ENCODE measurements at regions not wholly inside any gene's neighbourhood (a gene's known extent, or its start where the extent isn't known, plus 50 kb on each side); places are given as distances from the start of the nearest gene placed in this dataset.

GRCh38 chr3:106728315-106729098 lies 648.7 kb upstream of the CCDC54 start:
- no peak for DNase-seq

DNA sequence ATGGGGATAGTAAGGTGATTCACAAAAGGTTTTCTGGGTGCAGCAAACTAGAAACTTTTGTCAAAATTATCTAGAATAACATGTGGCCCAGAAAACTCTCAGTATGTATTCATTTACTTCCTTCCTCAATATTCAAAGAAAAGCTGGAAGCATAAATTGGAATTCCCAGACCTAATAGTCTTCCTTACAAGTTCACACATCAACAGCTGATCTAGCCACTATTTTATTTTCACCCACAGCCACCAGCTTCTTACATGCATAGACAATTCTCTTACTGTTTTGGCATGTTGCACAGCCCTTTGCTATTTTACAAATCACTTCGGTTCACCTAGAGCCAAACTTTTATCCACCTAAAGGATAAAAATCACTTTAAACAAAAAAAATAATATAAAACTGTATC lies 647.8 kb upstream of the CCDC54 start:
- DNase-seq: no peak

GRCh38 chr3:106731230-106731629 lies 646.0 kb upstream of the CCDC54 start:
- DNase-seq: no peak

DNA sequence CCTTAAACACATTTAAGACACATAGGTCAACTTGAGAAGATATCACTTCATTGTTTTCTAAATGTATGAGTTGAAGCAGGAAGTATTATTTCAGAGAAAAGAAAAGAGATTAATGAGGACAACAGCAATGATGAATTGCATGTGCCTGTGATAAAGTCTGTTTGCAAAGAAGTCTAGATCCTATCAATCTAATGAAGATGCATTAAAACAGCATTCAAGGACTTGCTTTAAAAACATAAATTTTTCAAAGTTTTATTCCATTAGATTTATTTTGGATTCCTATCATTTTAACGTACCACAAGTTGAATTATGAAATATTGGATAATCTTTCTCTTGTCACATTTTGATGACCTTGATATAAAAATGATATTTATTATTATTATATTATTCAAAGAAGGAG lies 642.5 kb upstream of the CCDC54 start:
- no peak for DNase-seq

DNA sequence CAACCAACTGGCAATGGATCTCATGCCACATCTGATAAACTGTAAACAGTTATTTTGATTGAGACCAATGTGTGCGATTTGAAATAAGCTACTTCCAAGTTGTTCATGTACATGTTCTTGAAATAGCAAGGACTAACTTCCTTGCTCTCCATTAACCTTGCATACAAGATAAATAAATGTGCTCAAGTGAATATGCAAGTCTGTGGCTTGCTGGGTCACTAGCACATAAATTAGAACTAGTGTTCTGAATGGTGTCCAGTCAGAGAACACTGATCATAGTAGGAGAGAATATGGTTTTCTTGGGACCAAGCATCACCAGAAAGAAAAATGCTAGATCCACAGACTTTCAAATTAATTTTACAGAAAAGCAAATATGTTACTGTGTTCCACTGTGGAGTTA lies 640.0 kb upstream of the CCDC54 start:
- DNase-seq: no peak

DNA sequence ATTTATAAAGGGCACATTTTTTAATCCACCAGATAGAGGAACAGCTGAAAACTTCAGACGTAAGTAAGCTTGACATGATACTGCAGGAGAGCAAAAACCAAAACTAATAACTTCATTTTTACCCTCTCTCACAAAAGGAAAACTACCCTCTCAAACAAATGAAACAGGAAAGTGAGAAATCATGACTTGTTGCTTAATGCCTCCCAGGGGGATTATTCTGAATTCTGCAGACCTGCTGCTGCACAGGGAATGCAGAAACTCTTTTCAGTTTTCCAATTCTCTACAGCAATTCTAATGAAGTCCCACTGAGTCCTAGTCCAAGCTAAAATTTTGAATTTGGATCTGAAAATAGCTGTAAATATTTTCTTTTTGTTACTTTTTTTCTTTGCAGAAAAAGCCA lies 637.1 kb upstream of the CCDC54 start:
- DNase-seq: peak; percentile 35

GRCh38 chr3:106745344-106746168 lies 631.7 kb upstream of the CCDC54 start:
- no peak for DNase-seq

DNA sequence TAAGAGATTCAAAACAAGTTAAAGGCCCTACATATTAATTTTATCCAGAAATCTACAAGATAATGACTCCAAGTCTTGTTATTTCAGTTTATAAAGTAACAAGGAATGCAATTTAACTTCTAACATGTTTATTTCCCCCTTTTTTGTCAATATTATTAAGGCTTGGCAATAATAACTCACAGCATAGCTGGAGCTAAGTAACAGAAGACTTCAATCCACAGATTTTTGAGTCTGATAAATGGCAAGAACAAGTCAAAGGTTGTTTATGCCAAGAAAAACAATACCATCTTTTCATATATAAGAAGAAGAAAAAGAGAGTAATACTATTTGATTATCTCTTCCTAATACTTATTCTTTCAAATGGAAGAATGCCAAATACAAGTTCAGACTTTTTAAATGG lies 631.0 kb upstream of the CCDC54 start:
- no peak for DNase-seq

DNA sequence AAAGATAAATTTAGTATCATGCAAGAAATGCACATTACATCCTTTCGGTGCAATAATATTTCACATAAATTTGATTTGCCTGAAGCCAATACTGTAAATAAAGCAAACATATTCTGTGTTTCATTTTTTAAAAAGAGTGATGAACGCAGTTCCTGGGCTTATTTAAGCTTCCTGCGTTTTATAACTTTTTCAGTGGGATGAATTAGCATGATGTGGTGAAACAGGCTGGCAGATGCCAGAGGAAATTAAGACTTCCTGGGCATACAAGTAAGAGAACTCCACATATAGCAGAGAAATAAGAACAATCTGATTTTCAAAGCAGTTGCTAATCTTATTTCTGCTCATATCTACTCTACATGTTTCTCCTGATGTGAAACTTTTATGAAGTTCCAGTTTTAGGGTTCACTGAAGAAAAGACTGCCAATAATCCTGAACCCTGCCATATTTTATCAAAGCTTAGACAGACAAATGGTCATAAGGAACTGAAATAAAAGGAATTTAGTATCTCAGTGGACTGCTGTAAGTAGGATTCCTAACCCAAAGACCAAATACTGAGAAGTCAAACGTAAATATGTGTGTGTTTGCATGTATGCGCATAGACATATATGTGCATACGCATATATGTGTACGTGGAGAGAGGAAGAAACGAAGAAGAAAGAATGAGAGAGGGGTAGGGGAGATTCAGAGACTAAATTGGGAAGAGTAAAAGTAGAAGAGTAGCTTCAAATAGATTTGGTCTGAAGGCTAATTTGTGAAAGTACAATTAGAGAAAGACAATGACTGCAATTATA lies 628.6 kb upstream of the CCDC54 start:
- no peak for DNase-seq

- no peak for DNase-seq
These were observed 627.1 kb upstream of the CCDC54 start for GRCh38 chr3:106750092-106750491.

DNA sequence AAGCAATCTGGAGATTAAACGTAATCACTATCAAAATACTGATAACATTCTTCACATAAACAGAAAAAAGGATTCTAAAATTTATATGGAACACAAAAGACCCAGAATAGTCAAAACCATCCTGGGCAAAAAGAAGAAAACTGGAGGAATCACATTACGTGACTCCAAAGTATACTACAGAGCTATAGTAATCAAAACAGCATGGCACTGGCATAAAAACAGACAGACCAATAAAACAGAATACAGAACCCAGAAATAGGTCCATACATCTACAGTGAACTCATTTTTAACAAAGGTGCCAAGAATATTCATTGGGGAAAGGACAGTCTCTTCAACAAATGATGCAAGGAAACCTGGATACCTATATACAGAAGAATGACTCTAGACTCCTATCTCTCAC lies 621.9 kb upstream of the CCDC54 start:
- no peak for DNase-seq

DNA sequence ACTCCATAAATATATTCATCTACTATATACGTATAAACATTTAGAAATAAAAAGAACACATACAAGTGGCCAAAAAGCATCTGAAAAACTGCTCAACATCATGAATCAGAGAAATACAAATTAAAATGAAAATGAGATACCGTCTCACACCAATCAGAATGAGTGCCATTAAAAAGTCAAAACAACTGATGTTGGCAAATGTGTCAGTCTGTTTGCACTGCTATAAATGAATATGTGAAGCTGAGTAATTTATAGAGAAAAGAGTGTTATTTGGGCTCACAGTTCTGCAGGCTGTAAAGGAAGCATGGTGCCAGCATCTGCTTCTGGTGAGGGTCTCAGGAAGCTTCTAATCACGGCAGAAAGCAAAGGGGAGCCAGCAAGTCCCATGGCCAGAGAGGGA lies 620.3 kb upstream of the CCDC54 start:
- DNase-seq: no peak

- no peak for DNase-seq
These were observed 618.8 kb upstream of the CCDC54 start for GRCh38 chr3:106758459-106758858.

- DNase-seq: no peak
These were observed 617.5 kb upstream of the CCDC54 start for GRCh38 chr3:106759731-106760130.

DNA sequence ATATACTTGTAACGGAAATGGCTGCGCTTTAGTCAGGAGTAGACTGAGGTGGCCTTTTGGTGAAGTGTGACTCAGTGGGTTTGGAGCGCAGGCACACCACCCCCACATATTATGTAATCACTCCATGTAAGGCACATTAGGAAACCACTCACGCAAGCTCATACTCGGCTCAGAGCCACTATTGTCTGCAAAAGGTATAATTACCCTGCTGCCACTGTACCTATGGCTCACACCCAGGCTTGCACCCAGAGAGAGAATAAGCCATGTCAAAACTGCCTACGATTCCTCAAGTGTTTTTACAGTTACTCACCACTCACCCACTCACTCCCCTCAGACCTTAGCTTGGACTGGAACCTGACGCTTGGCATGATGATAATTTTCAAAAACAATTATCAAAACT lies 611.9 kb upstream of the CCDC54 start:
- DNase-seq: no peak

- DNase-seq: no peak
These were observed 608.2 kb upstream of the CCDC54 start for GRCh38 chr3:106768941-106769480.

DNA sequence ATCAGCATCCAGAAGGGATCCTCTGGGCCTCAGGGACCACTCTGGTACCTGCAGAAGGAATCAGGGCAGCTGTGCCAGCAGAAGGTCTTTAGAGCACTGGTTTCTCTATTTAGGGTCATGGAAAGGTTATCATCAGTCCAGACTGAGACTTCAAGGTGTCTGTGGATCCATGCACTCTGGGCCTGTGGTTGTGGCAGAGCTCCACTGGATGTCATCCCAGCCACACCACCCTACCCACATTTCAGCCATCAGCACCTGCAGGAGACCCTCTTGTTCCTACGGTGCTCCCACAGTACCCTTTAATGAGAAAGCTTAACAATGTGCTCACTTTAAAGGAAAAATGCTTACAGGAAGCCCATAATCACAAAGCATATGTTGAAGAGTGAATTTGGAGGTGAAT lies 603.4 kb upstream of the CCDC54 start:
- no peak for DNase-seq

DNA sequence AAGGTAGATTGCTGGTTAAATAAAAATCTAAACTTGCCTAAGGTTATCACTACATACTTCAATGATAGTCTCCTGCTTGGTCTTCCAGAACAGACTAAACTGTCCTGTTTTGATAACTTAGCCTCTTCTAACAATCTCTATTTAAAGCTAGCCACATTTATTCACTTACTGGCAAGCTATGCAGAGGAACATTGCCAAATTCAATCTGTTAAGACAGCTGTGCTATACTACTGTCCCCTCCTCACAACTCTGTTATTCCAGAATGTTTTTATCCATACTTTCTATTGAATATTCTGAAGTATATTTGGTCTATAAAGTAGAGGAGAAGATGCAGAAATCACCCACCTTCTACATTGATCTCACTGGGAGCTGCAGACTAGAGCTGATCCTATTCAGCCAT lies 594.0 kb upstream of the CCDC54 start:
- DNase-seq: no peak

DNA sequence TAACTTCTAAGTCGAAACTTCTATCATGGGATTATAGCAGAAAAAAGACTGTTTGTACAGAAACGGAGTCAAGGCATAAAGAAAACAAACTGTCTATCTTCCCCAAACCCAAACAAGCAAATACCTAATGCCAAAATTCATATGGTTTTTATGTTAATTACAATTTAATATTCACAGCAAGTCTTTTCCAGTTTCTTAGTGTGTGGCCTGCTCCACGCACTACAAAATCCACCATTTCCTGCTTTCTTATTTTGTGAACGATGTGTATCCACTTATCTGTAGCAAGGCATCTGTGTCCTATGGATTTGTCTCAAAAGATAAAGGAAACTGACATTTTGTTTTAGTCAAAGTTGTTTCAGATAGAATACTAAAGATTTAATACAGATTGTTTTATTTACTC lies 588.0 kb upstream of the CCDC54 start:
- DNase-seq: no peak

DNA sequence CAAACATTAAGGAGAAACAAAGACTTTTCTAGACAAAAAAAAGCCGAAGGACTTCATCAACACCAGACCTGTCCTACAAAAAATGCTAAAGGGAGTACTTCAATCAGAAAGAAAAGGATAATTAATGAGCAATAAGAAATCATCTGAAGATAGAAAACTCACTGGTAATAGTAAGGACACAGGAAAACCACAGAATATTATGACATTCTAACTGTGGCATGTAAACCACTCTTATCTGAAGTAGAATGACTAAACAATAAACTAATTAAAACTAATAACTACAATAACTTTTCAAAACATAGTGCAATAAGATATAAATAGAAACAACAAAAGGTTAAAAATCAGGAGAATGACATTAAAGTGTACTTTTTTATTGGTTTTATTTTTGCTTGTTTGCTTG lies 584.5 kb upstream of the CCDC54 start:
- no peak for DNase-seq

DNA sequence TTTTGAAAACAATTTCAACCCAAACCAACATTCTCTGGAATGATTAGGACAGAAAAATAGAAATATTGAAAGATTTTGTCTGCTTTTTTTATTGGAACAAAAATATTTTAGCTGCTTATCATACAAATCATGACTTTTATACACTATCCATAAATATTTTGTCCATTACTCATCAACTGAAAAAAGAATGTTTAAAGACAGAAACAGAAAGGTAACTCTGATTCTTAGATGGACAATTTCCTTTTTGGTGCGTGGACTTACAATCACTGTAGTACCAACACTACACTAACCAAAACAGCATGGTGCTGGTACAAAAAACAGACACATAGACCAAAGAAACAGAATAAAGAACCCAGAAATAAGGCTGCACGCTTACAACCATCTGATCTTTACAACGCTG lies 582.8 kb upstream of the CCDC54 start:
- no peak for DNase-seq

- no peak for DNase-seq
These were observed 581.7 kb upstream of the CCDC54 start for GRCh38 chr3:106795553-106795952.

DNA sequence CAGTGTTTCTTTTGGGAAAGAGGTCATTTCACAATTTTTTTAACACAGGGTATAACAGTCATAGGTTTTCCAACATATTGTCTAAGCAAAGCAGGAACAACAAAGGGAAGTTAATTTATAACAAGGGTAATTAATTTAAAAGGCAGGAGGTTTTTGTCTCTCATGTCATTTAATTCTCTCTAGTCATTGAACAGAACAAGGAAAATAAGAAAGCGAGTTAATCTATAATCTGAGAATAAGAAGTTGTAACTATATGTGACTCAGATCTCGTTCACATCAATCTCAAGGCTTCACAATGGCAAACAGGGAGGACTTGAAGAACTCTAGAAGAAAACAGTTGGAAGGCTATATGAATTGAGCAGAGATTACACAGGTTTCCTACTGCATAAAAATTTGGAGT lies 579.8 kb upstream of the CCDC54 start:
- no peak for DNase-seq
